ENCODE measurements at regions not wholly inside any gene's neighbourhood (a gene's known extent, or its start where the extent isn't known, plus 50 kb on each side); places are given as distances from the start of the nearest gene placed in this dataset.

DNA sequence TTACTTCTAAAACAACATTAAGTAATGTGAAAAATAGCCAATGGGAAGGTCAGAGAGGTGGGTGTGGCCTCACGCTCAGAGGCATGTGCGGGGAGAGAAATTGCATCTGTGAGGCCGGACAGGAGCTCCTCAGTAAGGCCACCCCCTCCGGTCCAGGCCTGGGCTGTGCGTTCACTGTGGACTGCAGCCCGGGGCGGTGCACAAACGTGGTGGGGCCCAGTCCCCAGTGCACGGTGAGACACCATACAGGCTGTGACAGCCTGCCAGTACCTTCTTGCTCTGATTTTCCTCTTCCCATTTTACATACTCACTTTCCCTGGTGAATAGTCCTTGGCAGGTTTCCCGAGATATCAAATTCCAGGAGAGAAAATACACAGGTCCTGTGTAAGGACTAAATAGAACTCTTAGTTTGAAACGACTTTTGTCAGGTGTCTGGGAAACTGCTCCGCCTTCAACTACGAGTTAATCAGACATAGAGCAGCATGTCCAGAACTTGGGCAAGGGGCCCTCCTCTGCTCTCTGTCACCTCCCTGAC lies 174.1 kb upstream of the MKI67 start:
- TF ChIP-seq POLR2A (IDR thresholded peaks at IDR 0.05): no peak
- TF ChIP-seq, protein P1, sequence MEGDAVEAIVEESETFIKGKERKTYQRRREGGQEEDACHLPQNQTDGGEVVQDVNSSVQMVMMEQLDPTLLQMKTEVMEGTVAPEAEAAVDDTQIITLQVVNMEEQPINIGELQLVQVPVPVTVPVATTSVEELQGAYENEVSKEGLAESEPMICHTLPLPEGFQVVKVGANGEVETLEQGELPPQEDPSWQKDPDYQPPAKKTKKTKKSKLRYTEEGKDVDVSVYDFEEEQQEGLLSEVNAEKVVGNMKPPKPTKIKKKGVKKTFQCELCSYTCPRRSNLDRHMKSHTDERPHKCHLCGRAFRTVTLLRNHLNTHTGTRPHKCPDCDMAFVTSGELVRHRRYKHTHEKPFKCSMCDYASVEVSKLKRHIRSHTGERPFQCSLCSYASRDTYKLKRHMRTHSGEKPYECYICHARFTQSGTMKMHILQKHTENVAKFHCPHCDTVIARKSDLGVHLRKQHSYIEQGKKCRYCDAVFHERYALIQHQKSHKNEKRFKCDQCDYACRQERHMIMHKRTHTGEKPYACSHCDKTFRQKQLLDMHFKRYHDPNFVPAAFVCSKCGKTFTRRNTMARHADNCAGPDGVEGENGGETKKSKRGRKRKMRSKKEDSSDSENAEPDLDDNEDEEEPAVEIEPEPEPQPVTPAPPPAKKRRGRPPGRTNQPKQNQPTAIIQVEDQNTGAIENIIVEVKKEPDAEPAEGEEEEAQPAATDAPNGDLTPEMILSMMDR (IDR thresholded peaks at IDR 0.05): no peak
